Endothelial cell (in vitro differentiated cells): ENCODE measurements at regions not wholly inside any gene's neighbourhood (a gene's known extent, or its start where the extent isn't known, plus 50 kb on each side); places are given as distances from the start of the nearest gene placed in this dataset.

ENCODE experiments used
- DNase-seq: peaks from one replicate; pipeline ENCODE4 v3.0.0; 2021; ENCODE audit warnings: low spot score
- H3K27ac Mint-ChIP-seq: one replicate; pipeline ENCODE4 v1.8.0; 2021; ENCODE audit warnings: mixed read lengths, inconsistent platforms; ENCODE audit not compliant: unreplicated experiment
- H3K27me3 Mint-ChIP-seq: one replicate; pipeline ENCODE4 v1.8.0; 2021; ENCODE audit warnings: mild to moderate bottlenecking, moderate library complexity, mixed read lengths, inconsistent platforms; ENCODE audit not compliant: unreplicated experiment
- H3K36me3 Mint-ChIP-seq: one replicate; pipeline ENCODE4 v1.8.0; 2021; ENCODE audit warnings: mild to moderate bottlenecking, low read depth, mixed read lengths, inconsistent platforms; ENCODE audit not compliant: unreplicated experiment
- H3K4me1 Mint-ChIP-seq: one replicate; pipeline ENCODE4 v1.8.0; 2021; ENCODE audit warnings: mild to moderate bottlenecking, mixed read lengths, inconsistent platforms; ENCODE audit not compliant: unreplicated experiment
- H3K4me3 Mint-ChIP-seq: one replicate; pipeline ENCODE4 v1.8.0; 2021; ENCODE audit warnings: mild to moderate bottlenecking, mixed read lengths, inconsistent platforms; ENCODE audit not compliant: unreplicated experiment
- H3K9me3 Mint-ChIP-seq: one replicate; pipeline ENCODE4 v1.8.0; 2021; ENCODE audit warnings: mixed read lengths, inconsistent platforms; ENCODE audit not compliant: unreplicated experiment
- TF ChIP-seq, protein P1 (sequence below): fragments of 200-600 bp; sonication (generic); IDR thresholded peaks from one replicate; pipeline ENCODE4 v1.5.0; 2021; ENCODE audit warnings: antibody characterized with exemption; ENCODE audit not compliant: unreplicated experiment

DNA sequence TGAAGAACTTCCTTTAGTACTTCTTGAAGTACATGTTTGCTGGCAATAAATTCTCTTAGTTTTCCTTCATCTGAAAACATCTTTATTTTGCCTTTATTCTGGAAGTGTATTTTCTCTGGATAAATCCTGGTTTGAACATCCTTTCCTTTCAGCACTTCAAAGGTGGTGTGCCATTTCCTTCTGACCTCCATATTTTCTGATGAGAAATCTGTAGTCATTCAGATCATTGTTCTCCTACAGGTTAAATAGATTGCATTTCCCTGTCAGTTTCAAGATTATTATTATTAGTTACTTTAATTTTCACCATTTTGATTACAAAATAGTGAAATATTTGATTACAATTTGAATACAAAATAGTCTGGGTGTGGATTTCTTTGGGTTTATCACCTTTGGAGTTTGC is 134.5 kb downstream of the CDH26 start:
- H3K4me3 Mint-ChIP-seq, result no peak overlapping the region
- no peaks in the 10 kb centered on the region for H3K4me1 Mint-ChIP-seq
- TF ChIP-seq, protein P1, sequence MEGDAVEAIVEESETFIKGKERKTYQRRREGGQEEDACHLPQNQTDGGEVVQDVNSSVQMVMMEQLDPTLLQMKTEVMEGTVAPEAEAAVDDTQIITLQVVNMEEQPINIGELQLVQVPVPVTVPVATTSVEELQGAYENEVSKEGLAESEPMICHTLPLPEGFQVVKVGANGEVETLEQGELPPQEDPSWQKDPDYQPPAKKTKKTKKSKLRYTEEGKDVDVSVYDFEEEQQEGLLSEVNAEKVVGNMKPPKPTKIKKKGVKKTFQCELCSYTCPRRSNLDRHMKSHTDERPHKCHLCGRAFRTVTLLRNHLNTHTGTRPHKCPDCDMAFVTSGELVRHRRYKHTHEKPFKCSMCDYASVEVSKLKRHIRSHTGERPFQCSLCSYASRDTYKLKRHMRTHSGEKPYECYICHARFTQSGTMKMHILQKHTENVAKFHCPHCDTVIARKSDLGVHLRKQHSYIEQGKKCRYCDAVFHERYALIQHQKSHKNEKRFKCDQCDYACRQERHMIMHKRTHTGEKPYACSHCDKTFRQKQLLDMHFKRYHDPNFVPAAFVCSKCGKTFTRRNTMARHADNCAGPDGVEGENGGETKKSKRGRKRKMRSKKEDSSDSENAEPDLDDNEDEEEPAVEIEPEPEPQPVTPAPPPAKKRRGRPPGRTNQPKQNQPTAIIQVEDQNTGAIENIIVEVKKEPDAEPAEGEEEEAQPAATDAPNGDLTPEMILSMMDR, result no peak
- H3K9me3 Mint-ChIP-seq, result no peaks in the 10 kb centered on the region
- no peaks in the 10 kb centered on the region for H3K36me3 Mint-ChIP-seq
- H3K27ac Mint-ChIP-seq, result no peak overlapping the region
- no peaks in the 10 kb centered on the region for H3K27me3 Mint-ChIP-seq
- no peak for DNase-seq

DNA sequence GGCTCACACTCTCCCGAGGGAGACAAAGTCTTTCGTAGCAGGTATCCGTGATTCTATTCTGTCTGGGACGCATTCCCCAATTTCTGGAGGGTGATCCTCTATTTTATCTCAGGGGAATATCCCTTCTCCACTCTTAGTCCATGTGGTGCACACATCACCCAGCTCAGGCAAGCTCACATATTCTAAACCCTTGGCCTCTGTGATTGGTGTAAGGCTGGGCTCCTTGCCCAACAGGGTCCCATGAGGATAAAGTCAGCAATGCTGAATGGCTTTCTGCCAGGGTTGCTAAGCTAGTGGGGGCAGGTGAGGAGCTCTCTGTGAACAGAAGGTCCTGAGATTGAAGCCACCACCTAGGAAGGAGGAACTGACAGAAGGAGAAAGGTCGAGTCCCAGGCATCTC is 137.2 kb downstream of the CDH26 start:
- H3K27me3 Mint-ChIP-seq, result no peaks in the 10 kb centered on the region

DNA sequence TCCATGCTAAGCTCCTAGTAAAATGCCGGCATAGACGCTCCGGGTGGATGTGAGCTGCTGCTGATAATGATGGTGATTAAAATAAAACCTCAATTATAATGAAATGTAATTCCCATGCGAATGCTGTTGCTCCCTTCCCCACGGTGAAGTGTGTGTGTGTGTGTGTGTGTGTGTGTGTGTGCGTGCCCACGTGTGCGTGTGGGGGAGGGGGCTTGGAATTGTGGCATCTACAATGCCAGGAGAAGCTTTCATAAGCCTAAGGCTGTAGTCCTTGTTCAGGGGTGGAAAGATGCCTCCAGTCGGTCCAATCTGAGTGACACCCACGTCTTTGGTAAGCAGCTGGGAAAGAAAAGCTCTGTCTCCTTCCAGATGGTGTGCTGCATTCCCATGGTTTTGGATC is 137.9 kb downstream of the CDH26 start:
- TF ChIP-seq, protein P1, result no peak
- no peak overlapping the region for H3K4me3 Mint-ChIP-seq
- H3K9me3 Mint-ChIP-seq, result no peaks in the 10 kb centered on the region
- H3K27ac Mint-ChIP-seq, result no peak overlapping the region
- no peaks in the 10 kb centered on the region for H3K36me3 Mint-ChIP-seq
- no peaks in the 10 kb centered on the region for H3K27me3 Mint-ChIP-seq
- peaks cover 5% of the 10 kb centered on the region for H3K4me1 Mint-ChIP-seq
- DNase-seq, result no peak

More for the DNA sequence above, 137.2 kb downstream of the CDH26 start:
- Mint-ChIP-seq H3K9me3 (no peaks in the 10 kb centered on the region), H3K36me3 (no peaks in the 10 kb centered on the region), H3K4me1 (no peaks in the 10 kb centered on the region), H3K27ac (no peak overlapping the region), H3K4me3 (no peak overlapping the region)
- TF ChIP-seq, protein P1, result no peak
- DNase-seq, result no peak

DNA sequence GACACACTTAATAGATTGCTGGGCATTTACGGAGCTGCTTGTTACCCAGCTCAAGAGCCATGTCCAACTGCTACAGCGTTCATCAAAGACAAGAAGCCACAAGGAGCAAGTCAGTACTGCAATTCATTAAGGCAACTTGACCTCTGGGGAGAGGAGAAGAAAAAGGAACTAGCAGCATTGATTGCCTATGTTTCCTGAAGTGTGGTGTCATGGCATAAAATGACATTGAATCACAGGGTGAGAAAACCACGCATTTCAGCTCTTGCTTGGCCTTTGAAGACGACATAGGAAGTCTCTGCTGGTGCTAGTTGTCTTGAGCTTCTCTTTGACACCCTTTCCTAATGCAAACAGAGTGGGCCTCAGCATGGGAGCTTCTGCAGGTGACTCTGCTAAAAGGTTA is 139.1 kb downstream of the CDH26 start:
- DNase-seq, result no peak
- Mint-ChIP-seq H3K36me3 (no peaks in the 10 kb centered on the region), H3K4me1 (peaks cover 7% of the 10 kb centered on the region), H3K9me3 (no peaks in the 10 kb centered on the region), H3K27me3 (no peaks in the 10 kb centered on the region), H3K4me3 (no peak overlapping the region), H3K27ac (no peak overlapping the region)
- TF ChIP-seq, protein P1, result no peak

DNA sequence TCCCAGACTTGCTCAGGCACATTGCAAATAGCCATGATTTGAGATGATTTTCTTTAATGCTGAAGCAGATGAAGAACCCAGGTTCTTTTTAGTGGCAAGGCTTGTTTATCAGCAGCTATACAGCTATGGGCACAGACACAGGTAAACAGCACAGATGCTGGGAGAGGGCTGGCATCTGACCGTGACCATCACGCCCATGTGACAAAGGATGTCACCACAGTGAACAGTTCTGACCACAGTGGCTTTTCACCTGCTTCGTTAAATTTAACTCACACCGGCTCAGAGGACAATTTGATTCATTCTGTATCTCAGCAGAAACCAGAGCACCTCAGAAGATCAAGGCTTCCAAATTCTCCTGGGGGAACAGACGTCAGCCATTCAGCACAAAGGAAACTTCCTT is 142.6 kb downstream of the CDH26 start:
- H3K27ac Mint-ChIP-seq, result no peak overlapping the region
- H3K9me3 Mint-ChIP-seq, result no peaks in the 10 kb centered on the region
- H3K27me3 Mint-ChIP-seq, result peaks cover 2% of the 10 kb centered on the region
- no peaks in the 10 kb centered on the region for H3K36me3 Mint-ChIP-seq
- H3K4me1 Mint-ChIP-seq, result peaks cover 7% of the 10 kb centered on the region
- TF ChIP-seq, protein P1, result no peak
- no peak overlapping the region for H3K4me3 Mint-ChIP-seq
- DNase-seq, result no peak
